PC-9 (cell line): ENCODE measurements at regions not wholly inside any gene's neighbourhood (a gene's known extent, or its start where the extent isn't known, plus 50 kb on each side); places are given as distances from the start of the nearest gene placed in this dataset.

Experiments used
- BruUV-seq: library from RNA; stranded (reverse); fragments of 400-500 nt; replicated peaks from 2 replicates; lab custom pipeline; 2021; lab: Mats Ljungman, UMichigan
- CTCF ChIA-PET: fragments of 300-600 bp; sonication (Branson Sonifier 250); formaldehyde crosslinking; loops from one replicate; lab custom pipeline; 2022; ENCODE audit warnings: antibody characterized with exemption; lab: Charles Lee
- POLR2A ChIA-PET: fragments of 300-600 bp; sonication (Branson Sonifier 250); formaldehyde crosslinking; loops from one replicate; lab custom pipeline; 2022; ENCODE audit warnings: antibody characterized with exemption; ENCODE audit not compliant: unreplicated experiment; lab: Charles Lee
- DNase-seq, 2 experiments: peaks; one replicate each; pipeline versions ENCODE4 v3.0.0 to v3.0.0-alpha.2; 2015 to 2022; ENCODE audit warnings: mixed read lengths in 1 of 2
- H2AFZ ChIP-seq: fragments of 200-600 bp; sonication (generic); 2 replicates; pipeline ENCODE4 v1.8.1; 2017; ENCODE audit warnings: antibody characterized with exemption
- H3F3A ChIP-seq: fragments of 200-600 bp; sonication (generic); 2 replicates; pipeline ENCODE4 v1.8.1; 2017; ENCODE audit warnings: antibody characterized with exemption, mild to moderate bottlenecking, low read depth; ENCODE audit not compliant: insufficient read depth
- H3K27ac ChIP-seq: fragments of 200-600 bp; sonication (generic); 2 replicates; pipeline ENCODE4 v1.6.1; 2016; ENCODE audit warnings: mixed run types
- H3K27me3 ChIP-seq: fragments of 200-600 bp; sonication (generic); 2 replicates; pipeline ENCODE4 v1.6.1; 2016; ENCODE audit warnings: low read depth, mixed run types; ENCODE audit not compliant: insufficient read depth
- H3K36me3 ChIP-seq: fragments of 200-600 bp; sonication (generic); 2 replicates; pipeline ENCODE4 v1.6.1; 2016; ENCODE audit warnings: low read depth, mixed run types
- H3K4me1 ChIP-seq: fragments of 200-600 bp; sonication (generic); replicated peaks from 2 replicates; pipeline ENCODE4 v1.6.1; 2016; ENCODE audit warnings: mixed run types; ENCODE audit not compliant: insufficient read depth
- H3K4me2 ChIP-seq: fragments of 200-600 bp; sonication (generic); 2 replicates; pipeline ENCODE4 v1.6.1; 2017; ENCODE audit warnings: mixed run types
- H3K4me3 ChIP-seq: fragments of 200-600 bp; sonication (generic); 2 replicates; pipeline ENCODE4 v1.6.1; 2016; ENCODE audit warnings: mixed run types
- H3K79me2 ChIP-seq: fragments of 200-600 bp; sonication (generic); 2 replicates; pipeline ENCODE4 v1.6.1; 2017; ENCODE audit warnings: low read depth, mixed run types
- H3K9me2 ChIP-seq: fragments of 200-600 bp; sonication (generic); 2 replicates; pipeline ENCODE4 v1.8.1; 2017; ENCODE audit warnings: mild to moderate bottlenecking; ENCODE audit not compliant: insufficient read depth
- H3K9me3 ChIP-seq: fragments of 200-600 bp; sonication (generic); 2 replicates; pipeline ENCODE4 v1.8.1; 2016; ENCODE audit warnings: low read depth; ENCODE audit not compliant: insufficient read depth
- H4K20me1 ChIP-seq: fragments of 200-600 bp; sonication (generic); 2 replicates; pipeline ENCODE4 v1.8.1; 2017; ENCODE audit not compliant: insufficient read depth
- EZH2 ChIP-seq: fragments of 200-600 bp; sonication (generic); IDR thresholded peaks from 2 replicates; pipeline ENCODE4 v1.8.0; 2017; ENCODE audit warnings: antibody characterized with exemption, low read depth
- intact Hi-C: fragments of 100-400 bp; cut with micrococcal nuclease; formaldehyde crosslinking; loops from one replicate; pipeline ENCODE4 v1.10.0; 2022; ENCODE audit not compliant: unreplicated experiment
- TF ChIP-seq, protein P1 (sequence below): fragments of 200-600 bp; sonication (generic); conservative IDR thresholded peaks from 2 replicates; pipeline ENCODE4 v1.6.1; 2017; ENCODE audit warnings: mixed run types, antibody characterized with exemption, mild to moderate bottlenecking, moderate library complexity

DNA sequence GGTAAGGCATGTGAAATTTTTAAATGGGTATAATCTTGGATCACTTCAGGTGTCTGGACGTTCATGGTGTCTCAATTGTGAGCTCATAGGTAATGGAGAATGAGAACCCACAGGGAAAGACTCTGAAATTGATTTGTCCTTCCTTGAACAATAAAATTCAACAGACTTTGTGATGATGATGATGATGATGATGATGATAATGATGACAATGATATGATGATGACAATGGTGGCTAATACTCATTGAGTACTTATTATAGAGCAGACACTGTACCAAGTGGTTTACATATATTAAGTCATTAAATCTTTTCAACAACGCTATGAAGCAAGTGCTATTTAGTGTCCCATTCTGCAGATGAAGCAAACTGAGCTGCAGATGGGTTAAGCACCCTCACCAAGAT, 86.6 kb upstream of the BDNF start:
- H3K4me3 ChIP-seq = no peak overlapping the region
- TF ChIP-seq, protein P1, sequence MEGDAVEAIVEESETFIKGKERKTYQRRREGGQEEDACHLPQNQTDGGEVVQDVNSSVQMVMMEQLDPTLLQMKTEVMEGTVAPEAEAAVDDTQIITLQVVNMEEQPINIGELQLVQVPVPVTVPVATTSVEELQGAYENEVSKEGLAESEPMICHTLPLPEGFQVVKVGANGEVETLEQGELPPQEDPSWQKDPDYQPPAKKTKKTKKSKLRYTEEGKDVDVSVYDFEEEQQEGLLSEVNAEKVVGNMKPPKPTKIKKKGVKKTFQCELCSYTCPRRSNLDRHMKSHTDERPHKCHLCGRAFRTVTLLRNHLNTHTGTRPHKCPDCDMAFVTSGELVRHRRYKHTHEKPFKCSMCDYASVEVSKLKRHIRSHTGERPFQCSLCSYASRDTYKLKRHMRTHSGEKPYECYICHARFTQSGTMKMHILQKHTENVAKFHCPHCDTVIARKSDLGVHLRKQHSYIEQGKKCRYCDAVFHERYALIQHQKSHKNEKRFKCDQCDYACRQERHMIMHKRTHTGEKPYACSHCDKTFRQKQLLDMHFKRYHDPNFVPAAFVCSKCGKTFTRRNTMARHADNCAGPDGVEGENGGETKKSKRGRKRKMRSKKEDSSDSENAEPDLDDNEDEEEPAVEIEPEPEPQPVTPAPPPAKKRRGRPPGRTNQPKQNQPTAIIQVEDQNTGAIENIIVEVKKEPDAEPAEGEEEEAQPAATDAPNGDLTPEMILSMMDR = no peak
- TF ChIP-seq EZH2 = no peak
- no peaks in the 10 kb centered on the region for H3K9me3 ChIP-seq
- no peaks in the 10 kb centered on the region for H3K36me3 ChIP-seq
- BruUV-seq = no TSS peak
- DNase-seq = no peak
- POLR2A ChIA-PET = no interaction called here
- CTCF ChIA-PET = no interaction called here
- H3K79me2 ChIP-seq = no peaks in the 10 kb centered on the region
- H3K4me2 ChIP-seq = no peak overlapping the region
- H4K20me1 ChIP-seq = no peaks in the 10 kb centered on the region
- no peaks in the 10 kb centered on the region for H3K4me1 ChIP-seq
- H3K27ac ChIP-seq = no peak overlapping the region
- intact Hi-C loops = no loop called here
- peaks cover 5% of the 10 kb centered on the region; the same call in 1 of the 2 replicates for H3K9me2 ChIP-seq
- no peaks in the 10 kb centered on the region for H3F3A ChIP-seq
- no peaks in the 10 kb centered on the region for H3K27me3 ChIP-seq
- H2AFZ ChIP-seq = no peak overlapping the region

DNA sequence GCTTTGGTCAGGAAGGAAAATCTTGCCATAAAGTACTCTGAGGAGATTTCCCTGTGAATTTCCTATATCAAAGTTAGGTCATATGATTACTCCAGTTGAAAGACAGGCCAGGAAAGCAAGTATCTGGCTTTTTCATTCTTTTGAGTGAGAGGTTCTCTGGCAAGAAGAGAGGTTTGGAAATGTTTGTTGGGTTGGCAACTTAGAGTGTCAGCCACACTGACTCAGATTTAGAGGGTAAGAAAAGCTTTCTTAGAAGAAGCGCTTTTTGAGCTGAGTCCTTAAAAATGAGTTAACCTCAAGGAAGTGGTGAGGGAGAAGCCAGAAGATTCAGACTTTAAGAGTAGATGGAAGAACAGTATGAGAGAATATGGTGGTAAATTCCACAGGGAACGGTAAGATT, 86.1 kb upstream of the BDNF start:
- TF ChIP-seq, protein P1 = no peak
- no peak for TF ChIP-seq EZH2
- Histone ChIP-seq H3K27me3 (no peaks in the 10 kb centered on the region), H2AFZ (no peak overlapping the region), H4K20me1 (no peaks in the 10 kb centered on the region), H3K9me2 (peaks cover 5% of the 10 kb centered on the region; the same call in 1 of the 2 replicates), H3K4me1 (no peaks in the 10 kb centered on the region), H3K27ac (no peak overlapping the region), H3K4me2 (no peak overlapping the region), H3K4me3 (no peak overlapping the region), H3F3A (no peaks in the 10 kb centered on the region), H3K79me2 (no peaks in the 10 kb centered on the region), H3K9me3 (no peaks in the 10 kb centered on the region), H3K36me3 (no peaks in the 10 kb centered on the region)
- intact Hi-C loops = no loop called here
- ChIA-PET CTCF (no interaction called here), POLR2A (no interaction called here)
- DNase-seq = no peak
- no TSS peak for BruUV-seq

DNA sequence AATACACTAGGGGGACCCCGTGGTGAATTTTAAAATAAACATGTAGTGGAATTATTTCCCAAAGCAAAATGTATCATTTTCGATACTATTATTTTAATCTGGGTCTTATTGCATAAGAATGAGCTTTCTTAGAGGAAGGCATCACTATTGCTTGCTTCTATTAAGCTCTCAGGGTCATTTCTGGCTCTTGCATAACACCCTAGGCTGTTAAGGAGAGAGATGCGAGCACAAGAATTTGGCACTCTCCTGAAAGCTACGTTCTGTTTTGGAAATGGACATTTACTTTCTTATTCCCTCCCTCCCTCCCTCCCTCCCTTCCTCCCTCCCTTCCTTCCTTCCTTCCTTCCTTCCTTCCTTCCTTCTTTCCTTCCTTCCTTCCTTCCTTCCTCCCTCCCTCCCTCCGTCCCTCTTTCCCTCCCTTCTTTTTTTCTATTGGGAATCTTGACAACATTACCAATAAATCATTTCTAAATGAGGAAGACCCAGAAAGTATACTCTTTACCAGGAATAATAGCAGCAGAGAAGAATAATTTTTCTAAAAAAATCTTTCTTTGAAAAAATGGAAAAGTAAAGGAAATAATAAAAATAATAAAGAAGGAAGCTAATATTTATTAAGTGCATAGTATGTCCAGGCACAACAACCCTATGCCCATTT, 83.6 kb upstream of the BDNF start:
- H3K27ac ChIP-seq = no peak overlapping the region
- intact Hi-C loops = no loop called here

More for the DNA sequence above, 83.6 kb upstream of the BDNF start:
- no peaks in the 10 kb centered on the region for H3K27me3 ChIP-seq
- ChIA-PET CTCF (no interaction called here), POLR2A (no interaction called here)
- no peak overlapping the region for H2AFZ ChIP-seq
- no peak for DNase-seq
- H4K20me1 ChIP-seq = no peaks in the 10 kb centered on the region
- BruUV-seq = no TSS peak
- TF ChIP-seq, protein P1 = no peak
- TF ChIP-seq EZH2 = no peak
- H3K4me2 ChIP-seq = no peak overlapping the region
- H3F3A ChIP-seq = no peaks in the 10 kb centered on the region
- no peak overlapping the region for H3K4me3 ChIP-seq
- no peaks in the 10 kb centered on the region for H3K4me1 ChIP-seq
- H3K9me2 ChIP-seq = peaks cover 5% of the 10 kb centered on the region; the same call in 1 of the 2 replicates
- H3K36me3 ChIP-seq = no peaks in the 10 kb centered on the region
- no peaks in the 10 kb centered on the region for H3K9me3 ChIP-seq
- H3K79me2 ChIP-seq = no peaks in the 10 kb centered on the region
